ENCODE measurements at regions not wholly inside any gene's neighbourhood (a gene's known extent, or its start where the extent isn't known, plus 50 kb on each side); places are given as distances from the start of the nearest gene placed in this dataset.

GRCh38 chr12:131478468-131478867 lies 232.4 kb upstream of the SFSWAP start:
- Mint-ChIP-seq H3K27ac (no peak overlapping the region), H3K4me1 (no peaks in the 10 kb centered on the region), H3K27me3 (ENCODE audit: low read depth) (peaks cover 25% of the 10 kb centered on the region), H3K9me3 (no peaks in the 10 kb centered on the region), H3K4me3 (no peak overlapping the region), H3K36me3 (no peaks in the 10 kb centered on the region)
- TF ChIP-seq, protein P1, sequence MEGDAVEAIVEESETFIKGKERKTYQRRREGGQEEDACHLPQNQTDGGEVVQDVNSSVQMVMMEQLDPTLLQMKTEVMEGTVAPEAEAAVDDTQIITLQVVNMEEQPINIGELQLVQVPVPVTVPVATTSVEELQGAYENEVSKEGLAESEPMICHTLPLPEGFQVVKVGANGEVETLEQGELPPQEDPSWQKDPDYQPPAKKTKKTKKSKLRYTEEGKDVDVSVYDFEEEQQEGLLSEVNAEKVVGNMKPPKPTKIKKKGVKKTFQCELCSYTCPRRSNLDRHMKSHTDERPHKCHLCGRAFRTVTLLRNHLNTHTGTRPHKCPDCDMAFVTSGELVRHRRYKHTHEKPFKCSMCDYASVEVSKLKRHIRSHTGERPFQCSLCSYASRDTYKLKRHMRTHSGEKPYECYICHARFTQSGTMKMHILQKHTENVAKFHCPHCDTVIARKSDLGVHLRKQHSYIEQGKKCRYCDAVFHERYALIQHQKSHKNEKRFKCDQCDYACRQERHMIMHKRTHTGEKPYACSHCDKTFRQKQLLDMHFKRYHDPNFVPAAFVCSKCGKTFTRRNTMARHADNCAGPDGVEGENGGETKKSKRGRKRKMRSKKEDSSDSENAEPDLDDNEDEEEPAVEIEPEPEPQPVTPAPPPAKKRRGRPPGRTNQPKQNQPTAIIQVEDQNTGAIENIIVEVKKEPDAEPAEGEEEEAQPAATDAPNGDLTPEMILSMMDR (IDR thresholded peaks at IDR 0.05; ENCODE audit: unreplicated experiment): no peak
- DNase-seq (ENCODE audit: low spot score in 2 of 2, unreplicated experiment in 2 of 2): no peak

DNA sequence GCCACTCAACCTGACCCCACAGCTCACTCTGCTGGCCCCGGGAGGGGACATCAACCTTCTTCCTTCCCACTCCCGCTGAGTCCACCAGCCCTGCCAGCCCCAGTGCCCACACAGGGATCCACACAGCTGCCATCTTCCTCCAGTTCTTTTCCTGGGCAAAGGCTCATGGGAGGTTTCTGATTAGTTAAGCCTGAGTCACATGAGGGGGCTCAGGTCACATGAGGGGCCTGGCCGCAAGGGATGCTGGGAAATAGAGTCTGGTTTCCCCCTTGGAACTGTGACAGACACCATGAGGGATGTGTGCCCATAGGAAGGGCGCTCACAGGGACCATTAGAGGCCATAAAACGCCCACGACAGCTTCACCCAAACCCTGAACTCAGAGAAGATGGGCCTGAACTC lies 228.7 kb upstream of the SFSWAP start:
- H3K27me3 Mint-ChIP-seq (ENCODE audit: low read depth): peaks cover 50% of the 10 kb centered on the region
- no peak for DNase-seq (ENCODE audit: low spot score in 2 of 2, unreplicated experiment in 2 of 2)
- TF ChIP-seq, protein P1 (IDR thresholded peaks at IDR 0.05; ENCODE audit: unreplicated experiment): no peak
- no peaks in the 10 kb centered on the region for H3K4me1 Mint-ChIP-seq
- no peaks in the 10 kb centered on the region for H3K9me3 Mint-ChIP-seq
- no peak overlapping the region for H3K27ac Mint-ChIP-seq
- H3K36me3 Mint-ChIP-seq: no peaks in the 10 kb centered on the region
- H3K4me3 Mint-ChIP-seq: no peak overlapping the region

- TF ChIP-seq, protein P1 (IDR thresholded peaks at IDR 0.05; ENCODE audit: unreplicated experiment): no peak
- Mint-ChIP-seq H3K4me3 (no peak overlapping the region), H3K9me3 (no peaks in the 10 kb centered on the region), H3K36me3 (no peaks in the 10 kb centered on the region), H3K27ac (no peak overlapping the region), H3K27me3 (ENCODE audit: low read depth) (peaks cover 55% of the 10 kb centered on the region), H3K4me1 (no peaks in the 10 kb centered on the region)
- no peak for DNase-seq (ENCODE audit: low spot score in 2 of 2, unreplicated experiment in 2 of 2)
These were observed 228.2 kb upstream of the SFSWAP start for GRCh38 chr12:131482686-131483085.

GRCh38 chr12:131486451-131487230 lies 224.2 kb upstream of the SFSWAP start:
- TF ChIP-seq, protein P1 (IDR thresholded peaks at IDR 0.05; ENCODE audit: unreplicated experiment): no peak
- H3K36me3 Mint-ChIP-seq: no peaks in the 10 kb centered on the region
- DNase-seq (ENCODE audit: low spot score in 2 of 2, unreplicated experiment in 2 of 2): no peak
- H3K9me3 Mint-ChIP-seq: no peaks in the 10 kb centered on the region
- H3K27ac Mint-ChIP-seq: no peak overlapping the region
- H3K4me3 Mint-ChIP-seq: no peak overlapping the region
- no peaks in the 10 kb centered on the region for H3K4me1 Mint-ChIP-seq
- H3K27me3 Mint-ChIP-seq (ENCODE audit: low read depth): peaks cover 57% of the 10 kb centered on the region

GRCh38 chr12:131487388-131488124 lies 223.3 kb upstream of the SFSWAP start:
- Mint-ChIP-seq H3K27ac (no peak overlapping the region), H3K4me3 (no peak overlapping the region), H3K27me3 (ENCODE audit: low read depth) (peaks cover 52% of the 10 kb centered on the region), H3K4me1 (no peaks in the 10 kb centered on the region), H3K9me3 (no peaks in the 10 kb centered on the region), H3K36me3 (no peaks in the 10 kb centered on the region)
- no peak for DNase-seq (ENCODE audit: low spot score in 2 of 2, unreplicated experiment in 2 of 2)
- TF ChIP-seq, protein P1 (IDR thresholded peaks at IDR 0.05; ENCODE audit: unreplicated experiment): no peak
